Naive thymus-derived CD4-positive, alpha-beta T cell (primary cell): ENCODE measurements at regions not wholly inside any gene's neighbourhood (a gene's known extent, or its start where the extent isn't known, plus 50 kb on each side); places are given as distances from the start of the nearest gene placed in this dataset.

Source experiments
- ATAC-seq: fragments of 150-1000 bp; cut with Tn5 transposase; 2 replicates; pipeline ENCODE4 v1.10.0; 2021; ENCODE audit warnings: mild to moderate bottlenecking, moderate library complexity
- CTCF ChIA-PET: fragments of 350-600 bp; sonication (Branson Sonifier 250); formaldehyde crosslinking; loops from one replicate; lab custom pipeline; 2021; ENCODE audit warnings: antibody characterized with exemption; lab: Charles Lee
- POLR2A ChIA-PET: fragments of 350-600 bp; sonication (Branson Sonifier 250); formaldehyde crosslinking; loops from one replicate; lab custom pipeline; 2021; ENCODE audit warnings: antibody characterized with exemption, inconsistent platforms; lab: Charles Lee
- DNase-seq, 9 donors: peaks; one replicate each; pipeline versions ENCODE4 v3.0.0 to v3.0.0-alpha.2; 2020 to 2022; ENCODE audit warnings: mixed read lengths in 1 of 9
- H3K27ac ChIP-seq: one replicate; pipeline ENCODE4 v1.7.0; 2013; ENCODE audit warnings: mild to moderate bottlenecking, low read depth, low read length, moderate library complexity
- H3K27me3 ChIP-seq, 2 donors: one replicate each; pipeline ENCODE4 v1.7.0; 2013; ENCODE audit warnings: low read length in 2 of 2, mild to moderate bottlenecking in 2 of 2, moderate library complexity in 2 of 2; ENCODE audit not compliant: control insufficient read depth in 2 of 2, insufficient read depth in 2 of 2
- H3K36me3 ChIP-seq, 3 experiments: 1 replicate in 2 of 3; 2 replicates in 1 of 3; pipeline ENCODE4 v1.7.0; 2013; ENCODE audit warnings: low read length in 3 of 3, mild to moderate bottlenecking in 3 of 3, moderate library complexity in 1 of 3; ENCODE audit not compliant: insufficient read depth in 3 of 3, control insufficient read depth in 2 of 3
- H3K4me1 ChIP-seq, 2 donors: one replicate each; pipeline ENCODE4 v1.7.0; 2013; ENCODE audit warnings: low read length in 2 of 2, mild to moderate bottlenecking in 2 of 2, moderate library complexity in 1 of 2; ENCODE audit not compliant: control insufficient read depth in 2 of 2, insufficient read depth in 2 of 2
- H3K4me3 ChIP-seq: 2 replicates; pipeline ENCODE4 v1.7.0; 2013; ENCODE audit warnings: mild to moderate bottlenecking, low read length
- H3K9me3 ChIP-seq, 3 experiments: 1 replicate in 2 of 3; 2 replicates in 1 of 3; pipeline ENCODE4 v1.7.0; 2013; ENCODE audit warnings: low read length in 3 of 3; ENCODE audit not compliant: control insufficient read depth in 2 of 3
- H3K27ac Mint-ChIP-seq, 9 donors: one replicate each; pipeline ENCODE4 v1.8.0; 2020 to 2022; ENCODE audit warnings: mixed read lengths in 9 of 9, mild to moderate bottlenecking in 8 of 9, moderate library complexity in 5 of 9, inconsistent platforms in 2 of 9
- H3K27me3 Mint-ChIP-seq, 5 donors: one replicate each; pipeline ENCODE4 v1.8.0; 2021 to 2022; ENCODE audit warnings: mixed read lengths in 5 of 5, mild to moderate bottlenecking in 1 of 5
- H3K36me3 Mint-ChIP-seq, 5 donors: one replicate each; pipeline ENCODE4 v1.8.0; 2020 to 2022; ENCODE audit warnings: mixed read lengths in 5 of 5, mild to moderate bottlenecking in 3 of 5, inconsistent platforms in 1 of 5
- H3K4me1 Mint-ChIP-seq, 7 donors: one replicate each; pipeline ENCODE4 v1.8.0; 2020 to 2022; ENCODE audit warnings: mixed read lengths in 7 of 7, mild to moderate bottlenecking in 3 of 7, inconsistent platforms in 1 of 7
- H3K4me3 Mint-ChIP-seq, 10 donors: one replicate each; pipeline ENCODE4 v1.8.0; 2020 to 2022; ENCODE audit warnings: mild to moderate bottlenecking in 10 of 10, mixed read lengths in 10 of 10, moderate library complexity in 6 of 10, inconsistent platforms in 2 of 10
- H3K9me3 Mint-ChIP-seq, 11 donors: one replicate each; pipeline ENCODE4 v1.8.0; 2020 to 2022; ENCODE audit warnings: mixed read lengths in 11 of 11, mild to moderate bottlenecking in 4 of 11, inconsistent platforms in 1 of 11, moderate library complexity in 1 of 11
- intact Hi-C, 2 donors: fragments of 100-400 bp; cut with micrococcal nuclease; formaldehyde crosslinking; loops; one replicate each; pipeline ENCODE4 v1.15.1; 2023

DNA sequence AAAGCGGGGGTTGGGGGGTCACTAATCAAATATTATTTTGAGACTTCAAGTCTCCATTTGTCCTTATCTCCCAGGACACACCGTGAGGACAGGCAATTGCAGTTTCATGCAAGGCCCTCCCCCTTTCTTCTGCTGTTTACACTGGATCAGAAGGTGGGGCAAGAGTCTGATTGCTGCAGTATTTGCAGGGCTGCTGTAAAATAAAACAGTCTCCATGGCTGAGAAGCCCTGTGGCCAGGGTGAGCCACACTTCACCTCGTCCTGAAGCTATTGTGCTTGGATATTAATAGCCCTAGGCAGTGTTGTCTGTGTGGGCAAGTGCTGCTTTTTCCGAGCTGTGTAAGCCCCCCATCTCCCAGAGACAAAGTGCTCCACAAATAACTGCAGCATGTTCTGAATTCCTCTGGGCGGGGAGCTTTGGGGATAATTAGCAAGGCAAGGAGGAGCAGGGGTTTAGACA is 187.4 kb upstream of the NTF3 start:
- intact Hi-C loops, result no loop called here
- H3K36me3 ChIP-seq, result no peaks in the 10 kb centered on the region
- H3K27me3 ChIP-seq, result no peaks in the 10 kb centered on the region
- Mint-ChIP-seq H3K4me3 (no peak overlapping the region), H3K27ac (no peak overlapping the region), H3K36me3 (no peaks in the 10 kb centered on the region), H3K9me3 (peaks cover 0 to 4% (median 0%) of the 10 kb centered on the region in 11 donors), H3K4me1 (no peaks in the 10 kb centered on the region), H3K27me3 (peaks cover 0 to 11% (median 0%) of the 10 kb centered on the region in 5 donors)
- POLR2A ChIA-PET, result no interaction called here
- CTCF ChIA-PET, result no interaction called here
- H3K4me3 ChIP-seq, result no peak overlapping the region
- no peak overlapping the region for H3K27ac ChIP-seq
- H3K9me3 ChIP-seq, result no peaks in the 10 kb centered on the region
- no peak for DNase-seq
- no peaks in the 10 kb centered on the region for H3K4me1 ChIP-seq
- no peak for ATAC-seq

DNA sequence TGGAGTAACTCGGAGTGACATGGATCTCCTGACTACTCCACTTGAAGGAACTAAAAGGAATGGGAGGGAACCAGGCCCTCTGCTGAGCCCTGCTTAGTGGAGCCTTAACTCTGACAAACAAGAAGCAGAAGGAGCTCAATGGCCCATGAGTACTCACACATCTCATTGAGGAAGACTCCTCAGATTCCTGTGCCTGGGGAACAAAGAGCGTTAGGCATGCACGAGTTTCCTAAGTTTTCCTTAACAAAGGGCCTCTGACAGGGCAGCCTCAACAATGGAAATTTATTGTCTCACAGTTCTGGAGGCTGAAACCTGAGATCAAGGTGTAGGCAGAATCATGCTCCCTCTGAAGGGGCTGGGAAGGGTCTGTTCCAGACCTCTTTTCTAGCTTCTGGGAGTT is 185.7 kb upstream of the NTF3 start:
- no peaks in the 10 kb centered on the region for H3K4me1 Mint-ChIP-seq

DNA sequence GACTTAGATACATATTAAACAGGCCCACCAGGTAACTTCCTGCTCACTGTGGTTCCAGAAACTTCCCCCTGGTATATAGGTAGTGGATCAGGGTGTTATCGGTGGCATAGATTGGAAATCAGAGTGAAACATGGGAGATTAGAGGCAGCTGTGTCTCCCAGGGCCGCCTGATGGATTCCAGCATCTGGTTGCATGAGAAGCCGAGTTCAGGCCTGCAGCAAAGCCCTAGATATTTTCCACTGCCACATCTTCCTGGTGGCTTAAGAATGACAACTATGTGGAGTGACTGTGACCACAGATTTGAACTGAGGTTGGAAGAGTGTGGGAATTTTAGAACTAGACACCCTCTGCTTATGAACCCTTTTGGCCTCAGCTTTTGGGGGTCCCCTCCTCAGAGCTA is 184.8 kb upstream of the NTF3 start:
- ChIA-PET POLR2A (no interaction called here), CTCF (no interaction called here)
- Histone ChIP-seq H3K27ac (no peak overlapping the region), H3K4me1 (no peaks in the 10 kb centered on the region), H3K9me3 (no peaks in the 10 kb centered on the region), H3K27me3 (no peaks in the 10 kb centered on the region), H3K36me3 (no peaks in the 10 kb centered on the region), H3K4me3 (no peak overlapping the region)
- H3K4me3 Mint-ChIP-seq, result no peak overlapping the region
- H3K27me3 Mint-ChIP-seq, result peaks cover 0 to 11% (median 0%) of the 10 kb centered on the region in 5 donors
- ATAC-seq (no peak), DNase-seq (no peak)
- intact Hi-C loops, result no loop called here
- no peaks in the 10 kb centered on the region for H3K4me1 Mint-ChIP-seq
- H3K9me3 Mint-ChIP-seq, result peaks cover 0 to 2% (median 0%) of the 10 kb centered on the region in 11 donors
- H3K36me3 Mint-ChIP-seq, result no peaks in the 10 kb centered on the region
- no peak overlapping the region for H3K27ac Mint-ChIP-seq

More for the DNA sequence above, 185.7 kb upstream of the NTF3 start:
- ChIA-PET POLR2A (no interaction called here), CTCF (no interaction called here)
- intact Hi-C loops, result no loop called here
- Histone ChIP-seq H3K27ac (no peak overlapping the region), H3K4me3 (no peak overlapping the region), H3K9me3 (no peaks in the 10 kb centered on the region), H3K36me3 (no peaks in the 10 kb centered on the region), H3K4me1 (no peaks in the 10 kb centered on the region), H3K27me3 (no peaks in the 10 kb centered on the region)
- no peaks in the 10 kb centered on the region for H3K36me3 Mint-ChIP-seq
- DNase-seq, result no peak
- H3K27me3 Mint-ChIP-seq, result peaks cover 0 to 11% (median 0%) of the 10 kb centered on the region in 5 donors
- peaks cover 0 to 4% (median 0%) of the 10 kb centered on the region in 11 donors for H3K9me3 Mint-ChIP-seq
- H3K4me3 Mint-ChIP-seq, result no peak overlapping the region
- ATAC-seq, result no peak
- no peak overlapping the region for H3K27ac Mint-ChIP-seq

DNA sequence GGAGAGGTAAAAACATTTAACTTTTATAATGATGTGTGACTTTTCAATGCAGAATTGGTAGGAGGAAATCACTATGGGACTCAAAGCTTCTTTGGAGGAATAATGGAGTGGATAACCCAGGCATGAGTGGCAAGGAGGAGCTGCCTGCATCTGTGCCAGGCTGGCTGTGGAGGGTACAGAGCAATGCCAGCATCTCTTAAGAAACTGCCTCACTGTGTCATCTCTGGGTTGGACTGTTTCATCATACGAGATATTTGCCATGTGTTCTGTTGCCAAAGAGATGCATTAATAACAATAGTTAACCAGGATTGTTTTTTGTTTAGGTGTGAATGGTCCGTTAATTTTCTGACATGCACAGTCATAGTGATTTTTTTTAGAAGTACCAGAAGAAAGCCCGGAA is 183.7 kb upstream of the NTF3 start:
- Histone ChIP-seq H3K36me3 (no peaks in the 10 kb centered on the region), H3K4me3 (no peak overlapping the region), H3K4me1 (no peaks in the 10 kb centered on the region), H3K9me3 (no peaks in the 10 kb centered on the region), H3K27ac (no peak overlapping the region), H3K27me3 (no peaks in the 10 kb centered on the region)
- ChIA-PET POLR2A (no interaction called here), CTCF (no interaction called here)
- Mint-ChIP-seq H3K9me3 (no peaks in the 10 kb centered on the region), H3K27ac (no peak overlapping the region), H3K27me3 (peaks cover 0 to 16% (median 0%) of the 10 kb centered on the region in 5 donors), H3K36me3 (no peaks in the 10 kb centered on the region), H3K4me1 (no peaks in the 10 kb centered on the region), H3K4me3 (no peak overlapping the region)
- intact Hi-C loops, result no loop called here
- ATAC-seq (no peak), DNase-seq (no peak)

DNA sequence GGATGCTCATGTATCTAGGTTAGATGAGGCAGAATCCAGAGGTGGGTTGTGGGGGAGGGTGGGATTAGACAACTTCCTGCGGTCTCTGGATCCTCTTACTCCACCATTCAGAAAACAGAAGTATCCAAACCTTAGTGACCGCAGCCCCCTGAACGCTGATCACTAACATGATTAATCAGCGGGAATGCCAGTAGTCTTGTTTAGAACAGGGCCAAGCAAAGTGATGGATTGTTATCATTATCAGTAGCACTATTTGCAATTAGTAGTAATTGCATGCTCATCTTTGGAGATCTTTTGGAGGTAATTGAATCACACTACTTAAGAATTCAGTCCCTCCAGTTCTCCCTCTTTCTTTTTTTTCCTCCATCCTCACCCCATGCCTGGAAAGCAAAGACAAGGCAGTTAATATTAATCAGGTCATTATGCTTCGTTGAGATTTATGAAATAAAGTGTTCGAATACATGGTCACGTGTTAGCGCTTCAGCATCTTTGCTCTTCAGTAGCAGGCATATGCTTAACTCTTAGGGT is 182.8 kb upstream of the NTF3 start:
- no peak overlapping the region for H3K27ac Mint-ChIP-seq
- no peaks in the 10 kb centered on the region for H3K9me3 Mint-ChIP-seq
- intact Hi-C loops, result no loop called here

DNA sequence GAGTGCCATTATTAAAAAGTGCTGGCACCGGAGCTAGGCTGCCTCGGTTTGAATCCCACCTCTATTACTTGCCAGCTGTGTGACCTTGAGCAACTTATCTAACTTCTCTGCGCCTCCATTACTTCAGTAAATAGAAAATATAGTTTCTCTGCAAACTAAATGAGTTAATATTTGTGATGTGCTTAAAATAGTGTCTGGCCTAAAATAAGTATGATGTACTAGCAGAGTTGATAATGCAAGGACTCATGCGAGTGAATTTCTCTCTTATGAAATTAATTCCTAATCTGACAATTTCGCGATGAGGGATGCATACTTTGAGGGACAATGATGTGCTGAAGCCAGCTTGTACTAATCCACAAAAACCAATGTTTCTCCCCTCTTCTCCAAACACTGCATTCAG is 180.8 kb upstream of the NTF3 start:
- no peaks in the 10 kb centered on the region for H3K36me3 Mint-ChIP-seq
- no peak overlapping the region for H3K27ac Mint-ChIP-seq
- no peak overlapping the region for H3K4me3 Mint-ChIP-seq
- ChIA-PET POLR2A (no interaction called here), CTCF (no interaction called here)
- no peak overlapping the region for H3K4me3 ChIP-seq
- H3K4me1 ChIP-seq, result no peaks in the 10 kb centered on the region
- no peaks in the 10 kb centered on the region for H3K36me3 ChIP-seq
- H3K9me3 ChIP-seq, result no peaks in the 10 kb centered on the region
- intact Hi-C loops, result no loop called here
- ATAC-seq (no peak), DNase-seq (no peak)
- H3K27me3 Mint-ChIP-seq, result peaks cover 0 to 5% (median 0%) of the 10 kb centered on the region in 5 donors
- H3K4me1 Mint-ChIP-seq, result no peaks in the 10 kb centered on the region
- H3K9me3 Mint-ChIP-seq, result peaks cover 0 to 3% (median 0%) of the 10 kb centered on the region in 11 donors
- H3K27me3 ChIP-seq, result no peaks in the 10 kb centered on the region
- H3K27ac ChIP-seq, result no peak overlapping the region

More for the DNA sequence above, 182.8 kb upstream of the NTF3 start:
- CTCF ChIA-PET, result no interaction called here
- Histone ChIP-seq H3K27me3 (no peaks in the 10 kb centered on the region), H3K9me3 (no peaks in the 10 kb centered on the region), H3K36me3 (no peaks in the 10 kb centered on the region), H3K4me3 (no peak overlapping the region), H3K4me1 (no peaks in the 10 kb centered on the region), H3K27ac (no peak overlapping the region)
- no peaks in the 10 kb centered on the region for H3K4me1 Mint-ChIP-seq
- POLR2A ChIA-PET, result no interaction called here
- DNase-seq, result no peak
- H3K36me3 Mint-ChIP-seq, result no peaks in the 10 kb centered on the region
- ATAC-seq, result no peak
- no peak overlapping the region for H3K4me3 Mint-ChIP-seq
- H3K27me3 Mint-ChIP-seq, result peaks cover 0 to 16% (median 0%) of the 10 kb centered on the region in 5 donors

DNA sequence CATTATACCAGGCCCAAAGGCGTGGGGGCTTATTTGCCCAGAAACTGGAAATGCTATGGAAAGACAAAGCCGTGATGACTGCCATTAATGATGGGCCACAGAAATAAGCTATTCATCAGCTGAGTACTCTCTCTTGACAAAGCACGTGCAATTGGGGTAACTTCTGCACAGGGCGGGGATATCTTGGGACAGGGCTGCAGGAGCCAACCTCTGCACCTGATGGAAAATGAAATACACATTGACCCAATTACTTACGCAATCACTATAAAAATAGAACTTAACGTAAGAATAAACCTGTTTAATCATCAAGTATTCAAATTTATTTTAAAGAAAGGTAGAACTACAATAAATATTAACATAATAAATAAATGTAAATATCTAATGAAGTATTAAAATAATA is 180.1 kb upstream of the NTF3 start:
- H3K4me3 Mint-ChIP-seq, result no peak overlapping the region
- ATAC-seq, result no peak
- no peaks in the 10 kb centered on the region for H3K9me3 ChIP-seq

More for the DNA sequence above, 180.1 kb upstream of the NTF3 start:
- ChIA-PET CTCF (no interaction called here), POLR2A (no interaction called here)
- Mint-ChIP-seq H3K27ac (no peak overlapping the region), H3K36me3 (no peaks in the 10 kb centered on the region), H3K4me1 (no peaks in the 10 kb centered on the region), H3K9me3 (peaks cover 0 to 3% (median 0%) of the 10 kb centered on the region in 11 donors), H3K27me3 (peaks cover 0 to 5% (median 0%) of the 10 kb centered on the region in 5 donors)
- no peaks in the 10 kb centered on the region for H3K27me3 ChIP-seq
- no peak overlapping the region for H3K4me3 ChIP-seq
- no peak for DNase-seq
- no peaks in the 10 kb centered on the region for H3K4me1 ChIP-seq
- H3K36me3 ChIP-seq, result no peaks in the 10 kb centered on the region
- intact Hi-C loops, result no loop called here
- no peak overlapping the region for H3K27ac ChIP-seq
